ENCODE measurements at regions not wholly inside any gene's neighbourhood (a gene's known extent, or its start where the extent isn't known, plus 50 kb on each side); places are given as distances from the start of the nearest gene placed in this dataset.

- no peak overlapping the region for H3K4me3 ChIP-seq
- ChIA-PET SMC1A (ENCODE audit: uncharacterized antibody, unreplicated experiment) (no interaction called here), CTCF (no interaction called here), POLR2A (no interaction called here), RAD21 (ENCODE audit: unreplicated experiment) (no interaction called here)
- no peaks in the 10 kb centered on the region for H3K27me3 ChIP-seq (replicated peaks in 1 of 2; ENCODE audit: control insufficient read depth in 2 of 2, insufficient read depth in 2 of 2, low read length in 1 of 2)
- no peak overlapping the region for H2AFZ ChIP-seq (ENCODE audit: control insufficient read depth, low read depth, low read length)
- ATAC-seq: no peak
- H3K4me2 ChIP-seq (ENCODE audit: control insufficient read depth, insufficient read depth): no peak overlapping the region
- H4K20me1 ChIP-seq (ENCODE audit: control insufficient read depth, insufficient read depth): no peaks in the 10 kb centered on the region
- H3K9me3 ChIP-seq (replicated peaks; ENCODE audit: control insufficient read depth, insufficient read depth, low read length): peaks cover 3% of the 10 kb centered on the region; the same call in 2 of the 3 replicates
- 96% methylated on average over 1 of the region's 1 CpG for WGBS (ENCODE audit: insufficient coverage, insufficient replicate concordance, low lambda C conversion rate, missing lambda C conversion rate)
- in situ Hi-C loops (cut with MboI): no loop called here
- FAIRE-seq: peak; percentile 70
- no peak overlapping the region for H3K27ac ChIP-seq (ENCODE audit: control insufficient read depth, insufficient read depth)
- TF ChIP-seq BCL11A (IDR thresholded peaks at IDR 0.05; ENCODE audit: low read depth, low read length): no peak
- DNase-seq (ENCODE audit: low read depth, low spot score): no peak
- no peaks in the 10 kb centered on the region for H3K79me2 ChIP-seq (ENCODE audit: control insufficient read depth, insufficient read depth, low read length)
- no peaks in the 10 kb centered on the region for H3K36me3 ChIP-seq (ENCODE audit: control insufficient read depth in 2 of 2, insufficient read depth in 2 of 2, low read length in 1 of 2)
- intact Hi-C loops (cut with micrococcal nuclease; ENCODE audit: unreplicated experiment): no loop called here
- H3K9ac ChIP-seq (ENCODE audit: control insufficient read depth, insufficient read depth, low read length): no peak overlapping the region
- no peaks in the 10 kb centered on the region for H3K4me1 ChIP-seq (ENCODE audit: control insufficient read depth, insufficient read depth, low read length)
- BruUV-seq (replicated peaks): no TSS peak
These were observed 237.3 kb upstream of the TET2 start for GRCh38 chr4:104909376-104909775.

GRCh38 chr4:104912518-104912917, 234.2 kb upstream of the TET2 start:
- TF ChIP-seq ASH2L (IDR thresholded peaks at IDR 0.05; ENCODE audit: borderline replicate concordance, low read depth): no peak
- no peak for TF ChIP-seq MEF2A (IDR thresholded peaks at IDR 0.05; ENCODE audit: insufficient read depth, low read depth, low read length)
- TF ChIP-seq TAF1 (IDR thresholded peaks at IDR 0.05; ENCODE audit: borderline replicate concordance, low read depth, low read length): no peak
- TF ChIP-seq SUPT20H (IDR thresholded peaks at IDR 0.05; ENCODE audit: borderline replicate concordance, control insufficient read depth, low read depth, low read length): no peak
- no peak for TF ChIP-seq RELA (IDR thresholded peaks at IDR 0.05; ENCODE audit: borderline replicate concordance, partially characterized antibody)
- no peak for TF ChIP-seq NFIC (IDR thresholded peaks at IDR 0.05; ENCODE audit: low read depth, low read length)
- no peaks in the 10 kb centered on the region for H3K4me1 ChIP-seq (ENCODE audit: control insufficient read depth, insufficient read depth, low read length)
- no TSS peak for BruUV-seq (replicated peaks)
- no peaks in the 10 kb centered on the region for H4K20me1 ChIP-seq (ENCODE audit: control insufficient read depth, insufficient read depth)
- H2AFZ ChIP-seq (ENCODE audit: control insufficient read depth, low read depth, low read length): no peak overlapping the region
- no peaks in the 10 kb centered on the region for H3K27me3 ChIP-seq (replicated peaks in 1 of 2; ENCODE audit: control insufficient read depth in 2 of 2, insufficient read depth in 2 of 2, low read length in 1 of 2)
- CTCF ChIA-PET: no interaction called here
- no peak overlapping the region for H3K27ac ChIP-seq (ENCODE audit: control insufficient read depth, insufficient read depth)
- H3K79me2 ChIP-seq (ENCODE audit: control insufficient read depth, insufficient read depth, low read length): no peaks in the 10 kb centered on the region
- H3K4me2 ChIP-seq (ENCODE audit: control insufficient read depth, insufficient read depth): no peak overlapping the region
- 45% methylated on average over 1 of the region's 1 CpG for WGBS (ENCODE audit: insufficient coverage, insufficient replicate concordance, low lambda C conversion rate, missing lambda C conversion rate)
- FAIRE-seq (no peak), DNase-seq (ENCODE audit: low read depth, low spot score) (no peak), ATAC-seq (no peak)
- SMC1A ChIA-PET (ENCODE audit: uncharacterized antibody, unreplicated experiment): no interaction called here
- peaks cover 5% of the 10 kb centered on the region; the same call in 2 of the 3 replicates for H3K9me3 ChIP-seq (replicated peaks; ENCODE audit: control insufficient read depth, insufficient read depth, low read length)
- in situ Hi-C loops (cut with MboI) (no loop called here), intact Hi-C loops (cut with micrococcal nuclease; ENCODE audit: unreplicated experiment) (no loop called here)
- H3K9ac ChIP-seq (ENCODE audit: control insufficient read depth, insufficient read depth, low read length): no peak overlapping the region
- POLR2A ChIA-PET: no interaction called here
- RAD21 ChIA-PET (ENCODE audit: unreplicated experiment): no interaction called here
- H3K36me3 ChIP-seq (ENCODE audit: control insufficient read depth in 2 of 2, insufficient read depth in 2 of 2, low read length in 1 of 2): no peaks in the 10 kb centered on the region
- H3K4me3 ChIP-seq: no peak overlapping the region

Data from GM12878 (cell line).